ENCODE measurements at regions not wholly inside any gene's neighbourhood (a gene's known extent, or its start where the extent isn't known, plus 50 kb on each side); places are given as distances from the start of the nearest gene placed in this dataset.
"Not testable (repeated sequence)": the region's sequence is repeated elsewhere in the genome, so short reads cannot be mapped to it uniquely, and the experiment has no call there.

DNA sequence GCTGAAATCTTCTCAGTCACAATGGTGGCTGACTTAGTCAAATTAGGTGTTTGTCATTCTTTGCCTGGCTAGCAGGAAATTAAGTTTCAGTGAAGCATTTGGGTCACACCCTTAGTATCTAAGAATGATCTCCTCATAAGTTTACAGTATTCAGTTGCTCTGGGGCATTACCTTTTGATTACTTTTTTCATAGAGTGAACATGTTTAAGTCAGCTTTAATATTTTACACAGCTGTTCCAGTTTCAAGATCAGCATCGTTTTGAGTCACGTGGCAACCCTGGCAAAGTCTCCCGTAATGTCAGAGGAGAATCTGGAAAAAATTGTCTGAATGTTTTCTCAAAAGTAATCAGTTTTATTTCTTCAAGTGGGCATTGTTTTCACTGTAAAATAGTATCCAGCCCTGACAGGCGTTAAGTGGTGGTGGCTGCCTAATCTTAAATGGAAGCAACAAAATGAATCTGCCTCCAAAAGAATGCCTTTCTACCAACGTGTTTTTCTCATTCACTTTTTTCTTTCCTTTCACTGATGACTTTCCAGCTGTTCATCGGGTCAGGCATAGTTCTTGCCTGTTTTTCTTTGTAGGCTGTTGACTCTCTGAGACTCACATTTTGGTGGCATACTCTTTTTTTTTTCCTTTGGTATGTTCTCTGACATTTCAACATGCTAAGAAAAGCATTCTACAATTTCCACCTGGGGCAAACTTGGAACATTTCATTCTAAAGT, 319.6 kb upstream of the TCF4 start:
- no peak overlapping the region for H3K4me3 ChIP-seq (ENCODE audit: low read depth, low read length)
- TF ChIP-seq, protein P1, sequence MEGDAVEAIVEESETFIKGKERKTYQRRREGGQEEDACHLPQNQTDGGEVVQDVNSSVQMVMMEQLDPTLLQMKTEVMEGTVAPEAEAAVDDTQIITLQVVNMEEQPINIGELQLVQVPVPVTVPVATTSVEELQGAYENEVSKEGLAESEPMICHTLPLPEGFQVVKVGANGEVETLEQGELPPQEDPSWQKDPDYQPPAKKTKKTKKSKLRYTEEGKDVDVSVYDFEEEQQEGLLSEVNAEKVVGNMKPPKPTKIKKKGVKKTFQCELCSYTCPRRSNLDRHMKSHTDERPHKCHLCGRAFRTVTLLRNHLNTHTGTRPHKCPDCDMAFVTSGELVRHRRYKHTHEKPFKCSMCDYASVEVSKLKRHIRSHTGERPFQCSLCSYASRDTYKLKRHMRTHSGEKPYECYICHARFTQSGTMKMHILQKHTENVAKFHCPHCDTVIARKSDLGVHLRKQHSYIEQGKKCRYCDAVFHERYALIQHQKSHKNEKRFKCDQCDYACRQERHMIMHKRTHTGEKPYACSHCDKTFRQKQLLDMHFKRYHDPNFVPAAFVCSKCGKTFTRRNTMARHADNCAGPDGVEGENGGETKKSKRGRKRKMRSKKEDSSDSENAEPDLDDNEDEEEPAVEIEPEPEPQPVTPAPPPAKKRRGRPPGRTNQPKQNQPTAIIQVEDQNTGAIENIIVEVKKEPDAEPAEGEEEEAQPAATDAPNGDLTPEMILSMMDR (IDR thresholded peaks at IDR 0.05; ENCODE audit: insufficient read depth, low read depth, low read length), result no peak
- DNase-seq (ENCODE audit: low read depth), result no peak

DNA sequence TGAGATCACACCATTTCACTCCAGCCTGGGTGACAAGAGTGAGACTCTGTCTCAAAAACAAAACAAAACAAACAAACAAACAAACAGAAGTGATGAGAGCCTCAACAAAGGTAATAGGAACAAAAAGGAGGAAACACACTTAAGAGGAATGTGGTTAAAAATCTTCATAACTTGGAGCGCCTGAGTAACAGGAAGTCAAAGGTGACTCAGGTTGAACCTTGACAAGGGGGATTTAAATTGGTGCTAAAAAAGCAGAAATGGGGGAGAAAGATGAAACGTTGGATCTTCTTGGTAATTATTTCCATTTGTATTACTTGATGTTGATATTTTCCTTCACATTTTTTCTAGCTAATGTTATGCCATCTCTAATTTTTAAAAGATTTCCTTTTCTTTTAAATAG, 318.5 kb upstream of the TCF4 start:
- H3K4me3 ChIP-seq (ENCODE audit: low read depth, low read length), result no peak overlapping the region
- no peak for DNase-seq (ENCODE audit: low read depth)
- TF ChIP-seq, protein P1 (IDR thresholded peaks at IDR 0.05; ENCODE audit: insufficient read depth, low read depth, low read length), result no peak

DNA sequence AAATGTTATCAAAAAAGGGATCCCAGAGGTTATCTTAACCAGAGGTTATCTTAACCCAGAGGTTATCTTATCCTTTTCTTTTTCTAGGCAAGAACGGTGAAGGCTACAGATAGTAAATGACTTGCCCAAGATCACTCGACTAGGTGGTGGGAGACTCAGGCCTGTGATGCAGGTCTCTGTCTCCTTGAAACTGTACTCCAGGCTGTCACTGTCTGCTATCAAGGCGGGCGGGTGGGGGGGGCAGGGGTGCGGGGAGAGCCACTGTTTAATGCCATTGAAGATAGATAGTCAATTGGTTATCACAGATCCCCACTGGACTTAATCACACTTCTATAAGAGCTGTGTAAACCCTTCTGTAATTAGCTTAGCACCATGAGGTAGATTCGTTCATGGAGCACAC, 315.9 kb upstream of the TCF4 start:
- TF ChIP-seq, protein P1 (IDR thresholded peaks at IDR 0.05; ENCODE audit: insufficient read depth, low read depth, low read length), result no peak
- no peak for DNase-seq (ENCODE audit: low read depth)

DNA sequence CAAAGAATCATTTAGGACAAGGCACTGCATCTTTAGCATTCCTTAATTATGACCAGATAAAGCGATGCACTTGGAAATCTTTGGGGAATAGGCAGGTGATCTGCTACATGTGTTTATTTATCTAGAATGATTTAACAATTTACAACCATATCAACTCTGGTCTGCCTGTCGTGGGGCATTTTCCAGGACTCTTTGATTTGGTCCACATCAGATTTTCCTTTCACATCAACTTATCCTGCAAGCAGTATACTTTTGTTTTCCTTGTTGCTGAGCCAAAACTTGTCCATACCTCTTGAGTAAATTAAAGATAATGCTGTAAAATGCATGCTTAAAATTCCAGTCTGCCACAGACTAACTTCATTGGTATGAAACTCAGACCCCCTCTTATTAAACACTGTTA, 312.4 kb upstream of the TCF4 start:
- DNase-seq (ENCODE audit: low read depth), result no peak

More for the DNA sequence above, 315.9 kb upstream of the TCF4 start:
- H3K4me3 ChIP-seq (ENCODE audit: low read depth, low read length), result no peak overlapping the region

DNA sequence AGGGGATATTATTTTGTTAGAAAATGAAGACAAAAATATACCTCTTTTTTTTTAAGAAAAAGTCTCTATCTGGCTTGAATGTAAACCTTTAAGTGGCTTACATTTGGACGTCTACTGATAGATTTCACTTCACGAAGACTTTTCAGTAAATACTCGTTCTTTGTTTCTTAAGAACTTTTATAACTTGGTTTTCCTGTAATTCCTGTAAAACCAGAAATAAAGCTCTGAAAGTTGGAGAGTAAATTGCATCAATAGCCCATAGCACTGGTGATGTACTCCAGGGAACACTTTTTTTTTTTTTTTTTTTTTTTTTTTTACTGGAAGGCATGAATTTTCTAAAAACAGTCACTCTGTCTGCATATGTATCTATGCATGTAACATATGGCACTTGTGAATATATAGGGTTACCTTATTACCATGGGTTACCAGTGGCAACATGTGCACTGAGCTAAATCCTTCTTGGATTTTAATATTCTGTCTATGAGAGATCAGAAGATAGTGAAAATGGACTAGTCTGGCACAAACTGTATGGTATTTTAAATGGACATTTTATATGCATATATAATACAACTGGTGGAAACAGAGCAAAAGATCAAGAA, 309.2 kb upstream of the TCF4 start:
- TF ChIP-seq, protein P1 (IDR thresholded peaks at IDR 0.05; ENCODE audit: insufficient read depth, low read depth, low read length), result no peak
- DNase-seq (ENCODE audit: low read depth), result no peak
- no peak overlapping the region for H3K4me3 ChIP-seq (ENCODE audit: low read depth, low read length)

More for the DNA sequence above, 312.4 kb upstream of the TCF4 start:
- TF ChIP-seq, protein P1 (IDR thresholded peaks at IDR 0.05; ENCODE audit: insufficient read depth, low read depth, low read length), result no peak
- H3K4me3 ChIP-seq (ENCODE audit: low read depth, low read length), result no peak overlapping the region

DNA sequence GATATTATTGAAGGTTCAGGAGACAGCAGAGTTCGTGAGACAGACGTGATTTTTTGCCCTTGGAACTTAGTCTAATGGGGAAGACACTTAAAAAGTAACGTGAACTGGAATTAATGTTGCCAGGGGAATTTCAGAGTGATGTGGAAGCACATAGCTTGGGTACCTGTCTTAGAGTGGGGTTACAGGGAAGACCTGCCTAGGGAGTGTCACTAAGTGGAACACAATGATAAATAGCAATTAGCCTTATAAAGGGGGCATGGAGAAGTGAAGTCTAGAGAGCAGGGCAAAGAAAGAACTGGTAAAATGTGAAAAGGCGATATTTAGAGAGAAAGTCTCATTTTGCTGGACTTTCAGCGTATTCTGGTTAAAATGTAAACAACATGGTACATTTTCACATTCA, 306.0 kb upstream of the TCF4 start:
- DNase-seq (ENCODE audit: low read depth), result no peak
- H3K4me3 ChIP-seq (ENCODE audit: low read depth, low read length), result peak overlapping the region; percentile 41
- TF ChIP-seq, protein P1 (IDR thresholded peaks at IDR 0.05; ENCODE audit: insufficient read depth, low read depth, low read length), result no peak

DNA sequence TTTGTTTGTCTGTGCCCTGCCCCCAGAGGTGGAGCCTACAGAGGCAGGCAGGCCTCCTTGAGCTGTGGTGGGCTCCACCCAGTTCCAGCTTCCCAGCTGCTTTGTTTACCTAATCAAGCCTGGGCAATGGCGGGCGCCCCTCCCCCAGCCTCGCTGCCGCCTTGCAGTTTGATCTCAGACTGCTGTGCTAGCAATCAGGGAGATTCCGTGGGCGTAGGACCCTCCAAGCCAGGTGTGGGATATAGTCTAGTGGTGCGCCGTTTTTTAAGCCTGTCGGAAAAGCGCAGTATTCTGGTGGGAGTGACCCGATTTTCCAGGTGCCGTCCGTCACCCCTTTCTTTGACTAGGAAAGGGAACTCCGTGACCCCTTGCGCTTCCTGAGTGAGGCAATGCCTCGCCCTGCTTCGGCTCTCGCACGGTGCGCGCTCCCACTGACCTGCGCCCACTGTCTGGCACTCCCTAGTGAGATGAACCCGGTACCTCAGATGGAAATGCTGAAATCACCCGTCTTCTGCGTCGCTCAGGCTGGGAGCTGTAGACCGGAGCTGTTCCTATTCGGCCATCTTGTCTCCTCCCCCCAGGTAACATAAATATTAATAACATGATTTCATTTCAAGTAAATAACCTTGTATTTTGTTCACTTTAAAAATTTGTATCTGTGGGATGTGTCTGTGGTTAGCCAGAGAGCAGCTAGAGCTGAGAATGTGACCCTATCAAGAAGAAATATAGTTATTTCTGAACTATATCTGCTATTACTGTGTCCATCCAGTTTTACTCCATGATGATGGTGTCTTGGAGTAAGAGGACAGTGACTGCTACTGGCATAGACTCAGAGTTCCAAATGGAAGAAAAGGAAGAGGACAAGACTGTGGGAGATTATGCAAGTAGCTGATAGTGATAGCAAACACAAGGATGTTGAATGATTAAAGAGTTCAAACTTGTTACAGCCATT, 305.1 kb upstream of the TCF4 start:
- not testable (repeated sequence) for DNase-seq (ENCODE audit: low read depth)

More for the DNA sequence above, 305.1 kb upstream of the TCF4 start:
- peak overlapping the region; percentile 41 for H3K4me3 ChIP-seq (ENCODE audit: low read depth, low read length)
